Head of caudate nucleus (tissue), 42 donors: ENCODE measurements at regions not wholly inside any gene's neighbourhood (a gene's known extent, or its start where the extent isn't known, plus 50 kb on each side); places are given as distances from the start of the nearest gene placed in this dataset.
A peak's percentile ranks its signal among the peaks of the same experiment; 100 is the strongest.
"Not testable (repeated sequence)": the region's sequence is repeated elsewhere in the genome, so short reads cannot be mapped to it uniquely, and the experiment has no call there.

Experiments
- DNase-seq, 42 donors: peaks; one replicate each; pipeline versions ENCODE4 v3.0.0 to v3.0.0-alpha.2; 2020 to 2021; ENCODE audit warnings: mixed read lengths in 7 of 42
- intact Hi-C: fragments of 100-400 bp; cut with DNase I; formaldehyde crosslinking; loops from one replicate; pipeline ENCODE4 v1.15.0; 2022

DNA sequence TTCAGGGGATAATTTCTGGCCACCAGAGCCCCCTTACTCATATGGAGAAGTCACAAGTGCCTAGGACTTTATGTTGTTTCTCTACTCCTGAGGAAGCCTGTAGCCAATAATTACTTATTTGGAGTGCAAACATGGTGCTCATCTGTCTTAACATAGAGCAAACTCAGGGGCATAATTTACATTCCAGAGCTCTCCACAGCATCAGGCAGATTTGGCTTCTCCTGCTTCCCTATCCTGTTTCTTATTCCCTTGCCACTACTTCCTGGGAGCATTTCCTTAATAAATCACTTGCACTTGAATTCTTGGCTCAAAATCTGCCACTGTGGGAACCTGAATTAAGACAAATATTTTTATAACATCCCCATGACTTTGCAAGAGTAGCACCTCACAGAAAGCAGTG is 960.9 kb downstream of the SOCS6 start:
- intact Hi-C loops = no loop called here
- DNase-seq = no peak

DNA sequence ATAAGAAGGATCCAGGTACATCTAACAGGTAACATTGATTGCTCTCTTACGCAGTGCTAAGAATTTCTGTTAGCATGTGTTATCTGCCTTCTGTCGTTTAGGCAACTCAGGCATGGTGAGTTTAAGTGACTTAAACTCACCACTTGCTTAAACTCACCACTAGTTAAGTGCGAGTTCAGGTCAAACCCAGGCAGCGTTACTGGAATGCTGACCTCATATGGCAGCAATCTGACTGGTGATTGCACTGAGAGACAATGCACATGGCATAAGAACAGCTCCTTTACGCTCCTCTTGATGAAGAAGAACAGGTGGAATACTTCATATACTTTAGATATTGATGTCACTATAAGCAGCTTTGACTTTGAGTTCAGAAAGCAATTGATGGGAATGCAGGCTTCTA is 954.1 kb downstream of the SOCS6 start:
- intact Hi-C loops = no loop called here
- no peak for DNase-seq

GRCh38 chr18:71238974-71239624 is 950.3 kb downstream of the SOCS6 start:
- intact Hi-C loops = no loop called here
- no peak for DNase-seq

GRCh38 chr18:71237641-71238040 is 948.8 kb downstream of the SOCS6 start:
- intact Hi-C loops = no loop called here
- no peak for DNase-seq

- DNase-seq = no peak
- intact Hi-C loops = no loop called here
Measured at GRCh38 chr18:71233177-71233576, 944.3 kb downstream of the SOCS6 start.

DNA sequence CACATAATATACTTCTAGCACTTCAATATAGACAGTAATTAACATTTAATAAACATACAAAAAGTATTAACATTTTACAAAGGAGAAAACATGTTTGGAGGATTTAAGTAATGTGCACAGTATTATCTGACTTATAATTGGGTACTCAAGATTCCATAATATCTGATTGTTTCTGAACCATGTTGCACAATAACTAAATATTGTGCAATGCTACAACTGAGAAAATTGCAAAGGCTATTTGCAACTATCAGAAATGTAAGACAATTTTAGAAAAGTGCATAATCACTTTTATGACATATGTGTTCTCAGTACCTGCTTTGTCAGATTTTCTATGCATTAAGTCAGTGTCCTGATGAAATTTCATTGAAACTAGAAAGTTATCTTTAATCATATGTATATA is 934.6 kb downstream of the SOCS6 start:
- intact Hi-C loops = no loop called here

DNA sequence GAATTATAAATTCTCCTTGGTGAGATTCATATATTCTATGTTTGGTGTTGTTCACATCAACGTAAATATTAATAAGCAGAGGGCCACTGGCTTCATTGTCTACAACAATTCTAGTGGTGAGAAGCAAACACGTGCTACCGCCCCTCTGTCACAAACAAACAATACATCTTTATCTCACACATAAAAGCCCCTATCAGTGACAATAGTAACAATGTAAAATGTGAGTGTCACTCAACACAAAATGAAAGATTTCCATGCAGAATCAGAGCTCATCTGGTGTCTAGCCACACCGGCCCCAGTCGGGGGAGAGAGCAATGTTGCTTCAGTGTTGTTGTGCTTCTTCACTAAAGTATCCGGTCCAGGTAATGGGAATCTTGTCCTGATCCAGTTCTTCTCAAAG is 932.6 kb downstream of the SOCS6 start:
- DNase-seq = peak in 27 of 42 donors; percentile 2 to 74 (median 24)
- intact Hi-C loops = no loop called here

More for the DNA sequence above, 934.6 kb downstream of the SOCS6 start:
- no peak for DNase-seq

- intact Hi-C loops, DNase-seq: not testable (repeated sequence)
Measured at GRCh38 chr18:71212739-71213138, 923.9 kb downstream of the SOCS6 start.

DNA sequence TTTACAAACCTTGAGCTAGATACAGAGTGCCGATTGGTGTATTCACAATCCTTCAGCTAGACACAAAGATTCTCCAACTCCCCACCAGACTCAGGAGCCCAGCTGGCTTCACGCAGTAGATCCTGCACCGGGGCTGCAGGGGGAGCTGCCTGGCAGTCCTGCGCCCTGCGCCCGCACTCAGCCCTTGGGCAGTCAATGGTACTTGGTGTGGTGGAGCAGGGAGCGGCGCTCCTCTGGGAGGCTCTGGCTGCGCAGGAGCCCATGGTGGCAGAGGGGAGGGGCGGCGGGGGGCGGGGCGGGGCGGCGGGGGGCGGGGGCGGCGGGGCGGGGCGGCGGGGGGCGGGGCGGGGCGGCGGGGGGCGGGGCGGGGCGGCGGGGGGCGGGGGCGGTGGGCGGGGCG is 923.4 kb downstream of the SOCS6 start:
- intact Hi-C loops = no loop called here

GRCh38 chr18:71209944-71210343 is 921.1 kb downstream of the SOCS6 start:
- intact Hi-C loops = no loop called here
- no peak for DNase-seq

More for the DNA sequence above, 923.4 kb downstream of the SOCS6 start:
- DNase-seq = no peak

DNA sequence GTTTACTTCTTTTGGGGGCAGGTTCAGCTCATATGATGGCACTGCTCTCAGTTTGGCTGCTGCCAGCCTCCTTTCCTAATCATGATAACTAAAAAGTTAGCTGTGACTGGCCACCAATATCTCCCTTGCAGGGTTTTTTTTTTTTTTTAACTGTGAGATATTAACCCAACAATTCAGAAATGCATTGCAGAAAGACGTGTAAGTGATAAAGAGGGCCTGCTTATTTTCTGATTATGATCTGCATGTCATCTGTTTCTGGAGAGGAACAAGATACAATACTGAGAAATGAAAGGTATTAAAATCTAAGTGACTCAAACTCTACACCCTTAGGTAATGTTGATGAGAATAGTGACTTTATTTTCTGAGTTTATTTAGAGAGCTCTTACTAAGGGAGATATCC is 905.6 kb downstream of the SOCS6 start:
- no peak for DNase-seq
- intact Hi-C loops = no loop called here

GRCh38 chr18:71189581-71189980 is 900.7 kb downstream of the SOCS6 start:
- DNase-seq = peak in 7 of 42 donors; percentile 4 to 60 (median 21)

GRCh38 chr18:71168557-71169145 is 879.8 kb downstream of the SOCS6 start:
- no peak for DNase-seq

More at GRCh38 chr18:71189581-71189980, 900.7 kb downstream of the SOCS6 start:
- intact Hi-C loops = no loop called here

DNA sequence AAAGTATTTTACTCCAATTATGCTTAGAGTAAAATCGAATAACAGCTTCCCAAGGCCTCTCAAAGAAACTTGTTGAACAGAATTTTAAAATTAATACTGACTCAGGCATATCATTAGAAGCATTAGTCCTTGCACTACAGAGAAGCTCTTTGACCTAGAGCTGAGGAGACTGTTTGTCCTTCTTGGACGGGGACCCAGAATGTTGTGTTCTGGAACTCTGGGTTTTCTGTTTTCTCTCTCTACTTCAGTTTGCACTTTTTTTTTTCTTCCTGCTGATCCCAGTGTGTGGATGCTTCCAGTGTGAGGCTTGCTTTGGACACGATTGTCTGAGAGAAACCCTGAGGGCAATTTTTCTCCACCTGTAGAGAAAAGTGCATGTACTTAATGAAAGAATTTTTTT is 847.6 kb downstream of the SOCS6 start:
- intact Hi-C loops = no loop called here
- peak in 30 of 42 donors; percentile 12 to 73 (median 48) for DNase-seq

More at GRCh38 chr18:71168557-71169145, 879.8 kb downstream of the SOCS6 start:
- intact Hi-C loops = no loop called here

GRCh38 chr18:71134122-71134521 is 845.3 kb downstream of the SOCS6 start:
- DNase-seq = no peak
- intact Hi-C loops = no loop called here

GRCh38 chr18:71131918-71132317 is 843.1 kb downstream of the SOCS6 start:
- peak in 14 of 42 donors; percentile 15 to 52 (median 34) for DNase-seq
- intact Hi-C loops = no loop called here

GRCh38 chr18:71130351-71130750 is 841.5 kb downstream of the SOCS6 start:
- peak in 10 of 42 donors; percentile 6 to 61 (median 33) for DNase-seq
- intact Hi-C loops = no loop called here

- intact Hi-C loops = no loop called here
- DNase-seq = no peak
Measured at GRCh38 chr18:71125581-71125980, 836.7 kb downstream of the SOCS6 start.

DNA sequence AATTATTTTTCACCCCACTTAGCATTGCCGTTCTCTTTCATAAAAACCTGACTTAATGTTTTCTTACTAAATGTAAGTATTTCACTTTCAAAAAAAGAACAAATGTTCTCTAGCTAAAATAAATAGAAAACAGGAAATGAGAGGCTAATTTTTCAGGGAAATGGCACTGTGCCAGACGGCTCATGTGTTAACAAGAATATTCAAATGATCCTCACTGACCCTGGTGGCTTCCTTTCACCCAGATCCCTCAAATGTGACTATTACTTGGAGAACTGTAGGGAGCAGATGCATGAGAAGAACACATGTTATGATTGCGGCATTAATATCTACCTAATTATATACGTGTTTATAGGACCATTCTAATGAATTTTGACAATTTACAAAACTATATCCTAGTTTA is 827.7 kb downstream of the SOCS6 start:
- DNase-seq = no peak

DNA sequence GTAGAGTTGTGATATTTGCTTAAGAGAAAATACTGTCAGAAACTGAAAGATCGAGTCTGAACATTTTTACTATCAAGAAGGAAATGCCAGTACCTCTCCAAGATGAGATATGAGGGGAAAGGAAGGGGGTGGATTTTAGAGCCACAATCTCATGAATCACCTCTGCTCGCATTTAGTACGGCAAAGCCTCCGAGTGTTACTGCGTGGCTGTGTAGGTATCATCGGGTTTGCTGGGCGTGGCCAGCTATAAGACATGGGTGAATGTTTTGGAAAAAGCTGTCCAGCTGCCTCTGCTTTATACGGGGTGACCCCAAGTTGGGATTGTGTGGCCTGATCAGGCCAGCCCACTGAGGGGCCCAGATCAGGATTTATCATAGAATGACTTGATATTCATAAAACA is 826.4 kb downstream of the SOCS6 start:
- intact Hi-C loops = no loop called here
- no peak for DNase-seq

More for the DNA sequence above, 827.7 kb downstream of the SOCS6 start:
- intact Hi-C loops = no loop called here
